Pons (tissue), 1 donor: ENCODE measurements at regions not wholly inside any gene's neighbourhood (a gene's known extent, or its start where the extent isn't known, plus 50 kb on each side); places are given as distances from the start of the nearest gene placed in this dataset.
A peak's percentile ranks its signal among the peaks of the same experiment; 100 is the strongest.
"Not testable (repeated sequence)": the region's sequence is repeated elsewhere in the genome, so short reads cannot be mapped to it uniquely, and the experiment has no call there.

Experiments used
- DNase-seq: peaks from one replicate; pipeline ENCODE4 v3.0.0-alpha.2; 2016; ENCODE audit warnings: low spot score

- DNase-seq = no peak
Observed at GRCh38 chr4:138614398-138615142, 372.4 kb upstream of the SLC7A11 start.

GRCh38 chr4:138612428-138612827 lies 370.3 kb upstream of the SLC7A11 start:
- DNase-seq = no peak

- no peak for DNase-seq
Observed at GRCh38 chr4:138611721-138612120, 369.6 kb upstream of the SLC7A11 start.

- no peak for DNase-seq
Observed at GRCh38 chr4:138611017-138611416, 368.9 kb upstream of the SLC7A11 start.

- peak; percentile 26 for DNase-seq
Observed at GRCh38 chr4:138609943-138610350, 367.8 kb upstream of the SLC7A11 start.

GRCh38 chr4:138604556-138604955 lies 362.4 kb upstream of the SLC7A11 start:
- no peak for DNase-seq

GRCh38 chr4:138602664-138603063 lies 360.5 kb upstream of the SLC7A11 start:
- no peak for DNase-seq

- DNase-seq = no peak
Observed at GRCh38 chr4:138599965-138600364, 357.8 kb upstream of the SLC7A11 start.

- DNase-seq = no peak
Observed at GRCh38 chr4:138598226-138598625, 356.1 kb upstream of the SLC7A11 start.

GRCh38 chr4:138596896-138597295 lies 354.7 kb upstream of the SLC7A11 start:
- no peak for DNase-seq

GRCh38 chr4:138595731-138596460 lies 353.7 kb upstream of the SLC7A11 start:
- DNase-seq = peak; percentile 42

- no peak for DNase-seq
Observed at GRCh38 chr4:138595171-138595570, 353.0 kb upstream of the SLC7A11 start.

- no peak for DNase-seq
Observed at GRCh38 chr4:138592796-138593195, 350.6 kb upstream of the SLC7A11 start.

GRCh38 chr4:138591808-138592207 lies 349.7 kb upstream of the SLC7A11 start:
- DNase-seq = no peak

GRCh38 chr4:138588501-138588900 lies 346.4 kb upstream of the SLC7A11 start:
- no peak for DNase-seq

GRCh38 chr4:138579146-138579545 lies 337.0 kb upstream of the SLC7A11 start:
- no peak for DNase-seq

GRCh38 chr4:138577826-138578225 lies 335.7 kb upstream of the SLC7A11 start:
- DNase-seq = not testable (repeated sequence)

- DNase-seq = no peak
Observed at GRCh38 chr4:138577145-138577544, 335.0 kb upstream of the SLC7A11 start.

GRCh38 chr4:138576684-138577083 lies 334.5 kb upstream of the SLC7A11 start:
- no peak for DNase-seq

GRCh38 chr4:138573246-138573645 lies 331.1 kb upstream of the SLC7A11 start:
- no peak for DNase-seq

- DNase-seq = no peak
Observed at GRCh38 chr4:138572007-138572406, 329.9 kb upstream of the SLC7A11 start.

- no peak for DNase-seq
Observed at GRCh38 chr4:138567696-138568095, 325.5 kb upstream of the SLC7A11 start.

GRCh38 chr4:138565576-138565975 lies 323.4 kb upstream of the SLC7A11 start:
- no peak for DNase-seq
